ENCODE measurements at regions not wholly inside any gene's neighbourhood (a gene's known extent, or its start where the extent isn't known, plus 50 kb on each side); places are given as distances from the start of the nearest gene placed in this dataset.
A peak's percentile ranks its signal among the peaks of the same experiment; 100 is the strongest.

DNA sequence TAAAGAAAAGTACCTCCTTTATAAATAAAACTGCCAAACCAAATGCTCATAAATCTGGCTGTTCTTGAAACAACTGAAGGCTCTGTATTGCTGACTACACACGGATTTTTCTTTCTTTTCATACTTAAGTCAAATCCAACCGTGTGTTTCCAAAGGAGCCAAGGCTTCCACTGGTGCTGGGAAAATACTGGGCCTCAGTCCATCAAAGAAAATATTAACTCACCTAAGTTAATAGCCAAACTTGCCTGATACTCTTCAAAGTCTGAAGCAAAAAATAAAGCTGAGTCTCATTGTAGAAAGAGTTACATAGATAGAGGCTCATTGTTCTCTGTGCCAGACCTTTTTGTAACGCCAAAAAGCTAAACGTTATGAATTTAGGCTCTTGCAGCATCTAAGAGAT lies 350.4 kb upstream of the CDH9 start:
- Histone ChIP-seq H4K20me1 (ENCODE audit: low read depth) (no peaks in the 10 kb centered on the region), H3K27me3 (no peaks in the 10 kb centered on the region), H2AFZ (replicated peaks) (no peak overlapping the region), H3K4me2 (no peak overlapping the region), H3K4me1 (no peaks in the 10 kb centered on the region), H3F3A (ENCODE audit: low read depth) (no peaks in the 10 kb centered on the region), H3K27ac (no peak overlapping the region), H3K9ac (no peak overlapping the region), H3K4me3 (no peak overlapping the region), H3K36me3 (no peaks in the 10 kb centered on the region), H3K79me2 (ENCODE audit: low read depth) (no peaks in the 10 kb centered on the region), H3K9me3 (ENCODE audit: low read depth) (no peaks in the 10 kb centered on the region)
- DNase-seq (ENCODE audit: low spot score): no peak
- no peak overlapping the region for H3K4me3 Mint-ChIP-seq
- TF ChIP-seq EZH2 (IDR thresholded peaks at IDR 0.05) (no peak), EZH2phosphoT487 (IDR thresholded peaks at IDR 0.05) (no peak)
- TF ChIP-seq, protein P1, sequence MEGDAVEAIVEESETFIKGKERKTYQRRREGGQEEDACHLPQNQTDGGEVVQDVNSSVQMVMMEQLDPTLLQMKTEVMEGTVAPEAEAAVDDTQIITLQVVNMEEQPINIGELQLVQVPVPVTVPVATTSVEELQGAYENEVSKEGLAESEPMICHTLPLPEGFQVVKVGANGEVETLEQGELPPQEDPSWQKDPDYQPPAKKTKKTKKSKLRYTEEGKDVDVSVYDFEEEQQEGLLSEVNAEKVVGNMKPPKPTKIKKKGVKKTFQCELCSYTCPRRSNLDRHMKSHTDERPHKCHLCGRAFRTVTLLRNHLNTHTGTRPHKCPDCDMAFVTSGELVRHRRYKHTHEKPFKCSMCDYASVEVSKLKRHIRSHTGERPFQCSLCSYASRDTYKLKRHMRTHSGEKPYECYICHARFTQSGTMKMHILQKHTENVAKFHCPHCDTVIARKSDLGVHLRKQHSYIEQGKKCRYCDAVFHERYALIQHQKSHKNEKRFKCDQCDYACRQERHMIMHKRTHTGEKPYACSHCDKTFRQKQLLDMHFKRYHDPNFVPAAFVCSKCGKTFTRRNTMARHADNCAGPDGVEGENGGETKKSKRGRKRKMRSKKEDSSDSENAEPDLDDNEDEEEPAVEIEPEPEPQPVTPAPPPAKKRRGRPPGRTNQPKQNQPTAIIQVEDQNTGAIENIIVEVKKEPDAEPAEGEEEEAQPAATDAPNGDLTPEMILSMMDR (IDR thresholded peaks at IDR 0.05): no peak
- no peaks in the 10 kb centered on the region for H3K36me3 Mint-ChIP-seq
- H3K27me3 Mint-ChIP-seq (ENCODE audit: insufficient read depth, low read depth): no peaks in the 10 kb centered on the region
- H3K27ac Mint-ChIP-seq: no peak overlapping the region
- no peaks in the 10 kb centered on the region for H3K9me3 Mint-ChIP-seq
- H3K4me1 Mint-ChIP-seq: no peaks in the 10 kb centered on the region

GRCh38 chr5:27387535-27388073 lies 349.2 kb upstream of the CDH9 start:
- Histone ChIP-seq H3K4me3 (no peak overlapping the region), H3K27ac (no peak overlapping the region), H3K4me1 (no peaks in the 10 kb centered on the region), H3K79me2 (ENCODE audit: low read depth) (no peaks in the 10 kb centered on the region), H3K27me3 (no peaks in the 10 kb centered on the region), H3K4me2 (no peak overlapping the region), H3K9me3 (ENCODE audit: low read depth) (no peaks in the 10 kb centered on the region), H2AFZ (replicated peaks) (peak overlapping the region; percentile 83), H3F3A (ENCODE audit: low read depth) (no peaks in the 10 kb centered on the region), H4K20me1 (ENCODE audit: low read depth) (no peaks in the 10 kb centered on the region), H3K36me3 (no peaks in the 10 kb centered on the region), H3K9ac (no peak overlapping the region)
- Mint-ChIP-seq H3K27ac (no peak overlapping the region), H3K9me3 (no peaks in the 10 kb centered on the region), H3K27me3 (ENCODE audit: insufficient read depth, low read depth) (no peaks in the 10 kb centered on the region), H3K4me1 (no peaks in the 10 kb centered on the region), H3K4me3 (no peak overlapping the region), H3K36me3 (no peaks in the 10 kb centered on the region)
- no peak for DNase-seq (ENCODE audit: low spot score)
- TF ChIP-seq, protein P1 (IDR thresholded peaks at IDR 0.05): no peak
- TF ChIP-seq EZH2phosphoT487 (IDR thresholded peaks at IDR 0.05): no peak
- no peak for TF ChIP-seq EZH2 (IDR thresholded peaks at IDR 0.05)

DNA sequence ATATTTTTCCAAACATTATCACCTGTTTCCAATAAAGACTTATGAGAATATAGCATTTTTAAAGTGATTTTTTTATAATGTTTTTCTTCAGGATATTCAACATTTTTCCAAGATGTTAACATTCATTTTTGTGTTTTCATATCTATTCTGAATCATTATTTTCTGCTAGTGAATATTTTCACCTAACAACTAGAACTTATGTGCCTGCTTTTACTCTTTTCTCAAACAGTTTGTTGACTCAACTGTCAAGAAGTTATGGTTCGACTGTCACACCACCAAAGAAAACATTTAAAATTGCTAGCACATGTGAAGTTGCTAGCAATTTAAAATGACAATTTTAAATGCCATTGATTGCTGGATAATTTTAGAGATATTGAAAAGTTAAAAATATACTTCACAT lies 343.3 kb upstream of the CDH9 start:
- H3K27me3 ChIP-seq: no peaks in the 10 kb centered on the region
- H3F3A ChIP-seq (ENCODE audit: low read depth): no peaks in the 10 kb centered on the region
- no peak overlapping the region for H3K9ac ChIP-seq
- H3K4me3 ChIP-seq: no peak overlapping the region
- H3K36me3 ChIP-seq: no peaks in the 10 kb centered on the region
- H2AFZ ChIP-seq (replicated peaks): no peak overlapping the region
- H3K27ac ChIP-seq: no peak overlapping the region
- Mint-ChIP-seq H3K9me3 (no peaks in the 10 kb centered on the region), H3K27ac (no peak overlapping the region), H3K4me1 (no peaks in the 10 kb centered on the region), H3K27me3 (ENCODE audit: insufficient read depth, low read depth) (no peaks in the 10 kb centered on the region), H3K36me3 (no peaks in the 10 kb centered on the region), H3K4me3 (no peak overlapping the region)
- H3K4me1 ChIP-seq: no peaks in the 10 kb centered on the region
- H4K20me1 ChIP-seq (ENCODE audit: low read depth): no peaks in the 10 kb centered on the region
- TF ChIP-seq EZH2 (IDR thresholded peaks at IDR 0.05) (no peak), EZH2phosphoT487 (IDR thresholded peaks at IDR 0.05) (no peak)
- TF ChIP-seq, protein P1 (IDR thresholded peaks at IDR 0.05): no peak
- H3K79me2 ChIP-seq (ENCODE audit: low read depth): no peaks in the 10 kb centered on the region
- H3K9me3 ChIP-seq (ENCODE audit: low read depth): no peaks in the 10 kb centered on the region
- H3K4me2 ChIP-seq: no peak overlapping the region
- DNase-seq (ENCODE audit: low spot score): no peak
